ENCODE measurements at regions not wholly inside any gene's neighbourhood (a gene's known extent, or its start where the extent isn't known, plus 50 kb on each side); places are given as distances from the start of the nearest gene placed in this dataset.

GRCh38 chr1:112046630-112047029, 57.2 kb upstream of the KCND3 start:
- no peak for TF ChIP-seq CTCF (conservative IDR thresholded peaks at IDR 0.05; ENCODE audit: low read depth, low read length)
- no peak for TF ChIP-seq POLR2A (IDR thresholded peaks at IDR 0.05; ENCODE audit: low read depth, low read length)
- TF ChIP-seq BHLHE40 (IDR thresholded peaks at IDR 0.05; ENCODE audit: low read depth, low read length): no peak
- no peak for TF ChIP-seq CEBPB (IDR thresholded peaks at IDR 0.05; ENCODE audit: low read depth, low read length)
- TF ChIP-seq RFX5 (IDR thresholded peaks at IDR 0.05; ENCODE audit: low read depth, low read length): no peak
- no peak for TF ChIP-seq MAZ (IDR thresholded peaks at IDR 0.05; ENCODE audit: borderline replicate concordance, low read depth, low read length)
- TF ChIP-seq MAFK (IDR thresholded peaks at IDR 0.05; ENCODE audit: low read depth, low read length): no peak
- no peak for TF ChIP-seq CHD1 (IDR thresholded peaks at IDR 0.05; ENCODE audit: low read depth, low read length)
- TF ChIP-seq RAD21 (IDR thresholded peaks at IDR 0.05; ENCODE audit: low read length): no peak
- TF ChIP-seq FOS (IDR thresholded peaks at IDR 0.05; ENCODE audit: low read depth, low read length): no peak
- no peak for TF ChIP-seq MXI1 (IDR thresholded peaks at IDR 0.05; ENCODE audit: borderline replicate concordance, low read depth, low read length)
